ENCODE measurements at regions not wholly inside any gene's neighbourhood (a gene's known extent, or its start where the extent isn't known, plus 50 kb on each side); places are given as distances from the start of the nearest gene placed in this dataset.

DNA sequence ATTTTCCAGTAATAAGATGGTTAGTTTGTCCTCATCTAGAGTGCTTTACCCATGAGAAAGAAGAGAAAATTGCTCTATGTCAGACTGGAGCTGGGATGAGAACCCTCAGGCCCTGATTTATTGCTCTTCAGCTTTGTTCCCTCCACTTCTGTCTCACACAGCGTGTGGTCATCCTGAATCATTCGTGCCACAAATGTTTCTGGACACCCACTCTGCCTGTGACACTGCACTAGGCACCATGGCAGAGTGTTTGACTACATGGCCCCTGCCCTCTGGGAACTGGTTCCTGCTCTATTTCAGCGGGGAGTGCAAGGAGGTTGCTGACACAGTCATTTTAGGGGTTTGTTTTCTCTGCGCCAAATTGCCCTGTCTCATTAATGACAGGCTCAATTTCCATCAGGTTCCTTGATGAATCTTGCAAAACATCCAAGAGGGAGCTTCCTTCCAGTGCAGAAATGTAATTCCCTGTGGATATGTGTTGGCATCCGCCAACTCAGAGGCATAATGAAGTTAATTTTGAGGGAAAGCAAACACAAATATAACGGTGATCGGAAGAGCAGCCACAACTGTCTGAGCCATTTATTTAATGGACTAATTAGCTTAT, 207.5 kb downstream of the CLIC5 start:
- no peak overlapping the region for H2AFZ ChIP-seq (ENCODE audit: low read depth, low read length)
- TF ChIP-seq, protein P1, sequence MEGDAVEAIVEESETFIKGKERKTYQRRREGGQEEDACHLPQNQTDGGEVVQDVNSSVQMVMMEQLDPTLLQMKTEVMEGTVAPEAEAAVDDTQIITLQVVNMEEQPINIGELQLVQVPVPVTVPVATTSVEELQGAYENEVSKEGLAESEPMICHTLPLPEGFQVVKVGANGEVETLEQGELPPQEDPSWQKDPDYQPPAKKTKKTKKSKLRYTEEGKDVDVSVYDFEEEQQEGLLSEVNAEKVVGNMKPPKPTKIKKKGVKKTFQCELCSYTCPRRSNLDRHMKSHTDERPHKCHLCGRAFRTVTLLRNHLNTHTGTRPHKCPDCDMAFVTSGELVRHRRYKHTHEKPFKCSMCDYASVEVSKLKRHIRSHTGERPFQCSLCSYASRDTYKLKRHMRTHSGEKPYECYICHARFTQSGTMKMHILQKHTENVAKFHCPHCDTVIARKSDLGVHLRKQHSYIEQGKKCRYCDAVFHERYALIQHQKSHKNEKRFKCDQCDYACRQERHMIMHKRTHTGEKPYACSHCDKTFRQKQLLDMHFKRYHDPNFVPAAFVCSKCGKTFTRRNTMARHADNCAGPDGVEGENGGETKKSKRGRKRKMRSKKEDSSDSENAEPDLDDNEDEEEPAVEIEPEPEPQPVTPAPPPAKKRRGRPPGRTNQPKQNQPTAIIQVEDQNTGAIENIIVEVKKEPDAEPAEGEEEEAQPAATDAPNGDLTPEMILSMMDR (IDR thresholded peaks at IDR 0.05; ENCODE audit: borderline replicate concordance, extremely low read depth, low read length, poor library complexity, severe bottlenecking) = no peak
- no peak for TF ChIP-seq EZH2 (IDR thresholded peaks at IDR 0.05; ENCODE audit: borderline replicate concordance, low read depth, low read length, severe bottlenecking)
- no peak overlapping the region for H3K4me2 ChIP-seq (ENCODE audit: insufficient read depth, low read length)
- H4K20me1 ChIP-seq (ENCODE audit: insufficient read depth, low read length) = no peaks in the 10 kb centered on the region
- ATAC-seq (ENCODE audit: insufficient read depth, low read depth) (no peak), DNase-seq (no peak)
- no peak overlapping the region for H3K9ac ChIP-seq (ENCODE audit: low read depth, low read length)
- no peaks in the 10 kb centered on the region for H3K9me3 ChIP-seq (ENCODE audit: insufficient read depth, low read length, severe bottlenecking)
- H3K4me3 ChIP-seq (ENCODE audit: low read depth in 1 of 2, low read length in 2 of 2) = no peak overlapping the region
- H3K36me3 ChIP-seq (ENCODE audit: insufficient read depth, low read length) = no peaks in the 10 kb centered on the region
- H3K27me3 ChIP-seq (ENCODE audit: insufficient read depth, low read length, poor library complexity) = no peaks in the 10 kb centered on the region
- H3K4me1 ChIP-seq (ENCODE audit: insufficient read depth, low read length) = no peaks in the 10 kb centered on the region
- H3K27ac ChIP-seq (ENCODE audit: low read length) = no peak overlapping the region
- no peaks in the 10 kb centered on the region for H3K79me2 ChIP-seq (ENCODE audit: insufficient read depth, low read length)

DNA sequence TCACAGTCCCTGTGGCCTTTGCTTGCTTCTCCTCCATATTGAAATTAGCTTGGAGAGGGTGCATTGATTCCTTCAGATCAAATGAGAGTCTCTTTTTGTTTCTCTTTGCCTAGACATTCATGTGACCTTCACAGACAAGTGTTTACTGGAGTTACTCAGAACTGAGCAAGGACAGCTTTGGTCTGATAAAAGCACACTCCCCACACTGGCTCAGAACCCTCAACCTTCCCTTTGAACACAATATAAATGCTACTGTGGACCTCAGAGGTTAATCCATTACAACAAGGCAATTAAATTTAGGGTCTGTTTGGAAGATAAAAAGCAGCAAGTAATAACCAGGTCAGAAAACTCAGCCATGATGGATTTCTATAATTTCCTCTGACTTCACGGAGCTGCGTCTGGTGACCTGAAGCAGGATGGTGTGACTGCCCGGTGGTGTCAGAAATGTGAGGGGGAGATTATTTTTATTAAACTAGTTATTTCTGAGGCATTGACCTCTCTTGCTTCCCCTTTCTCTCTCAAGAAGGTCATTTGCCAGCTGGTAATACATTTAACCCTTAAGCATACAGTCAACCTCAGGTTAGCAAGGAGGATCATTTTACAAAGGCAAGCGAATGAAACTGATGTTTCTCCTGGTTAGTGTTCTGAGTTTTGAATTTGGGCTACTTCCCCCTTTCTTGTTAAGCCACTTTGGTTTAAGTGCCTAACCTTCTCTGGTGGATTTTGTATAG, 208.2 kb downstream of the CLIC5 start:
- TF ChIP-seq, protein P1 (IDR thresholded peaks at IDR 0.05; ENCODE audit: borderline replicate concordance, extremely low read depth, low read length, poor library complexity, severe bottlenecking) = no peak
- no peak for TF ChIP-seq EZH2 (IDR thresholded peaks at IDR 0.05; ENCODE audit: borderline replicate concordance, low read depth, low read length, severe bottlenecking)
- ATAC-seq (ENCODE audit: insufficient read depth, low read depth) (no peak), DNase-seq (no peak)
- Histone ChIP-seq H3K27ac (ENCODE audit: low read length) (no peak overlapping the region), H3K79me2 (ENCODE audit: insufficient read depth, low read length) (no peaks in the 10 kb centered on the region), H3K4me3 (ENCODE audit: low read depth in 1 of 2, low read length in 2 of 2) (no peak overlapping the region), H3K9me3 (ENCODE audit: insufficient read depth, low read length, severe bottlenecking) (no peaks in the 10 kb centered on the region), H3K9ac (ENCODE audit: low read depth, low read length) (no peak overlapping the region), H3K4me1 (ENCODE audit: insufficient read depth, low read length) (no peaks in the 10 kb centered on the region), H4K20me1 (ENCODE audit: insufficient read depth, low read length) (no peaks in the 10 kb centered on the region), H3K4me2 (ENCODE audit: insufficient read depth, low read length) (no peak overlapping the region), H2AFZ (ENCODE audit: low read depth, low read length) (no peak overlapping the region), H3K27me3 (ENCODE audit: insufficient read depth, low read length, poor library complexity) (no peaks in the 10 kb centered on the region), H3K36me3 (ENCODE audit: insufficient read depth, low read length) (no peaks in the 10 kb centered on the region)

- H3K9me3 ChIP-seq (ENCODE audit: insufficient read depth, low read length, severe bottlenecking) = no peaks in the 10 kb centered on the region
- H3K79me2 ChIP-seq (ENCODE audit: insufficient read depth, low read length) = no peaks in the 10 kb centered on the region
- H3K36me3 ChIP-seq (ENCODE audit: insufficient read depth, low read length) = no peaks in the 10 kb centered on the region
- H3K27me3 ChIP-seq (ENCODE audit: insufficient read depth, low read length, poor library complexity) = no peaks in the 10 kb centered on the region
- TF ChIP-seq, protein P1 (IDR thresholded peaks at IDR 0.05; ENCODE audit: borderline replicate concordance, extremely low read depth, low read length, poor library complexity, severe bottlenecking) = no peak
- no peak for TF ChIP-seq EZH2 (IDR thresholded peaks at IDR 0.05; ENCODE audit: borderline replicate concordance, low read depth, low read length, severe bottlenecking)
- no peaks in the 10 kb centered on the region for H3K4me1 ChIP-seq (ENCODE audit: insufficient read depth, low read length)
- H3K4me3 ChIP-seq (ENCODE audit: low read depth in 1 of 2, low read length in 2 of 2) = no peak overlapping the region
- H3K9ac ChIP-seq (ENCODE audit: low read depth, low read length) = no peak overlapping the region
- no peaks in the 10 kb centered on the region for H4K20me1 ChIP-seq (ENCODE audit: insufficient read depth, low read length)
- H3K4me2 ChIP-seq (ENCODE audit: insufficient read depth, low read length) = no peak overlapping the region
- ATAC-seq (ENCODE audit: insufficient read depth, low read depth) (no peak), DNase-seq (no peak)
- H2AFZ ChIP-seq (ENCODE audit: low read depth, low read length) = no peak overlapping the region
- no peak overlapping the region for H3K27ac ChIP-seq (ENCODE audit: low read length)
These were observed 209.5 kb downstream of the CLIC5 start for GRCh38 chr6:45806172-45806571.
